GM23338 (cell line): ENCODE measurements at regions not wholly inside any gene's neighbourhood (a gene's known extent, or its start where the extent isn't known, plus 50 kb on each side); places are given as distances from the start of the nearest gene placed in this dataset.

Source experiments
- CTCF ChIP-seq, 2 experiments: fragments of 200-600 bp in 1 of 2; sonication (generic) in 1 of 2; conservative IDR thresholded peaks; 2 replicates each; pipeline versions ENCODE4 v1.5.1 to v1.6.1; 2016 to 2017; ENCODE audit warnings: antibody characterized with exemption in 2 of 2, low read depth in 2 of 2, mild to moderate bottlenecking in 2 of 2, moderate library complexity in 1 of 2
- JUNB ChIP-seq: IDR thresholded peaks from one replicate; pipeline ENCODE4 v1.6.1; 2016; ENCODE audit warnings: antibody characterized with exemption; ENCODE audit not compliant: unreplicated experiment
- REST ChIP-seq: IDR thresholded peaks from one replicate; pipeline ENCODE4 v1.6.1; 2018; ENCODE audit warnings: antibody characterized with exemption; ENCODE audit not compliant: unreplicated experiment

- no peak for TF ChIP-seq REST
- TF ChIP-seq CTCF (conservative IDR thresholded peaks at IDR 0.05; ENCODE audit: low read depth in 2 of 2) = no peak
- TF ChIP-seq JUNB = no peak
Measured at GRCh38 chr2:206867006-206867405, 72.3 kb upstream of the CPO start.
